GM12875 (cell line): ENCODE measurements at regions not wholly inside any gene's neighbourhood (a gene's known extent, or its start where the extent isn't known, plus 50 kb on each side); places are given as distances from the start of the nearest gene placed in this dataset.
"Not testable (repeated sequence)": the region's sequence is repeated elsewhere in the genome, so short reads cannot be mapped to it uniquely, and the experiment has no call there.

Experiments
- H3K4me3 ChIP-seq: one replicate; pipeline ENCODE4 v1.5.1; 2011; ENCODE audit warnings: low read depth, low read length, control low read depth
- TF ChIP-seq, protein P1 (sequence below): IDR thresholded peaks from 2 replicates; pipeline ENCODE4 v1.5.1; 2011; ENCODE audit warnings: low read depth, mild to moderate bottlenecking, control low read depth, inconsistent platforms, low read length, moderate library complexity, borderline replicate concordance; ENCODE audit not compliant: insufficient read depth

DNA sequence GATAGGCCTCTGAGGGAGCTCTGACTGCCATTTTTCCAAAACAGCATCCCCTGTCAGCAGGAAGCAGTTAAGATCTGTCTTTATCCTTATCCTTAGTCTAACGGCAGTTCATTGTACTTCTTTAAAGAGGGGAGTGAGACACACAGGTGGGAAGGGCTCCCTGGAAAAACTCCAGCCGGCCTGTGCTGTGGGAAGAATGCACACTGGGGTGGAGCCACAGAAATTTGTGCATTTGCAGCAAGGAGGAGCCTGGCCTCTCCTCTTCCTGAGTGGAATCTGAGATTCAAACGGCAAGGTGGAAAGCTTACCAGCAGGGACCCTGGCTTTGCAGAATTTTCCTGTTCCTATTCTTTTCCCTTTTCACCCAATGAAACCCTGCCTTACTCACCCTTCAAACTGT lies 1209.4 kb downstream of the ROBO2 start:
- TF ChIP-seq, protein P1, sequence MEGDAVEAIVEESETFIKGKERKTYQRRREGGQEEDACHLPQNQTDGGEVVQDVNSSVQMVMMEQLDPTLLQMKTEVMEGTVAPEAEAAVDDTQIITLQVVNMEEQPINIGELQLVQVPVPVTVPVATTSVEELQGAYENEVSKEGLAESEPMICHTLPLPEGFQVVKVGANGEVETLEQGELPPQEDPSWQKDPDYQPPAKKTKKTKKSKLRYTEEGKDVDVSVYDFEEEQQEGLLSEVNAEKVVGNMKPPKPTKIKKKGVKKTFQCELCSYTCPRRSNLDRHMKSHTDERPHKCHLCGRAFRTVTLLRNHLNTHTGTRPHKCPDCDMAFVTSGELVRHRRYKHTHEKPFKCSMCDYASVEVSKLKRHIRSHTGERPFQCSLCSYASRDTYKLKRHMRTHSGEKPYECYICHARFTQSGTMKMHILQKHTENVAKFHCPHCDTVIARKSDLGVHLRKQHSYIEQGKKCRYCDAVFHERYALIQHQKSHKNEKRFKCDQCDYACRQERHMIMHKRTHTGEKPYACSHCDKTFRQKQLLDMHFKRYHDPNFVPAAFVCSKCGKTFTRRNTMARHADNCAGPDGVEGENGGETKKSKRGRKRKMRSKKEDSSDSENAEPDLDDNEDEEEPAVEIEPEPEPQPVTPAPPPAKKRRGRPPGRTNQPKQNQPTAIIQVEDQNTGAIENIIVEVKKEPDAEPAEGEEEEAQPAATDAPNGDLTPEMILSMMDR, result no peak

DNA sequence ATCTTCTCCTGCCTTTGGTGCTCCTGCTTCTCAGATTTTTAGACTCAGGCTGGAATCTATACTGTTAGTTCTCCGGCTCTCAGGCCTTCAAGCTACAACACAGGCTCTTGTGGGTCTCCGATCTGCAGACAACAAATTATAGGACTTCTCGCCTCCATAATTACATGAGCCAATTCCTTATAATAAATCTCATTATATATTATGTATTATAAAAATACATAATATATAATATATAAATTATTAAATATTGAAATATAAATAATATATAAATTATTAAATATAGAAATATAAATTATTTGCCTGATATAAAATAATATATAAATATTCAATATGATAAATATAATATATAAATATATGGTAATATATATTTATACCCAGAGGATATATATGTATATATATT lies 1214.0 kb downstream of the ROBO2 start:
- H3K4me3 ChIP-seq, result no peak overlapping the region
- TF ChIP-seq, protein P1, result no peak

More for the DNA sequence above, 1209.4 kb downstream of the ROBO2 start:
- H3K4me3 ChIP-seq, result no peak overlapping the region

DNA sequence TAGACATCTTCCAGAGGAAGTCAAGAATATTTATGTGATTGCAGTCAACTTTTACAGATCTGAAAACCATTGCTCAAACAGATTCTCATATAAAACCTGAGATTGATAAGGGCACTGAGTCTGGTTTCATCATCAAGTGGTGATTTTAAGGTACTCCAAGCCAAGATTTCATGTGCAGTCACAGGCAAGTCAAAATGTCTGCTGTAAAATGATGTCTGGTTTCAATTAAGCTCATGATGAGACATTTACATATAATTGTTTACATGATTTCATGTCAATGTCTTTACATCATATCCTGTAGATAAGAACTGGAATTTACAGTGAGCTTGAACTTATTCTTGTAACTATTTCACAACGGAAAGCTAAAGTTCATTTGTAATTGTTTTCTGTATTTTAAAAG lies 1215.5 kb downstream of the ROBO2 start:
- TF ChIP-seq, protein P1, result no peak
- H3K4me3 ChIP-seq, result no peak overlapping the region

DNA sequence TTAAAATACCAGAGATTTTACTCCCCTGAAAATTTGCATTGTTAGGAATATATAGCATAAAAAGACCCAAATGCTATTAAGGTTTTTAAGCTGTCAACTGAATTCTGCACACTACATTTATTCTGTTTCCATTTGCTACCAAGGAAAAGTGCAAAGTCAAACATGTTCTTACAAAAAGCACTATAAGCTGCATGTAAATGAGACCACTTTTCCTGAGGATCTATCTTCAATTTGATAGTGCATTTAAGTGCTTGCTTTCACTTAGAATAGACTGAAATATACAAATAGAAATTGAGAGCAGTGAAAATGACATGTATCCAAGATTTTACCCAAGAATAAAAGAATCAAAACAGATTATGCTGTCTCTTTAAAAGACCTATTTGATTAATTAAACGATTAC lies 1216.2 kb downstream of the ROBO2 start:
- TF ChIP-seq, protein P1, result no peak
- no peak overlapping the region for H3K4me3 ChIP-seq

DNA sequence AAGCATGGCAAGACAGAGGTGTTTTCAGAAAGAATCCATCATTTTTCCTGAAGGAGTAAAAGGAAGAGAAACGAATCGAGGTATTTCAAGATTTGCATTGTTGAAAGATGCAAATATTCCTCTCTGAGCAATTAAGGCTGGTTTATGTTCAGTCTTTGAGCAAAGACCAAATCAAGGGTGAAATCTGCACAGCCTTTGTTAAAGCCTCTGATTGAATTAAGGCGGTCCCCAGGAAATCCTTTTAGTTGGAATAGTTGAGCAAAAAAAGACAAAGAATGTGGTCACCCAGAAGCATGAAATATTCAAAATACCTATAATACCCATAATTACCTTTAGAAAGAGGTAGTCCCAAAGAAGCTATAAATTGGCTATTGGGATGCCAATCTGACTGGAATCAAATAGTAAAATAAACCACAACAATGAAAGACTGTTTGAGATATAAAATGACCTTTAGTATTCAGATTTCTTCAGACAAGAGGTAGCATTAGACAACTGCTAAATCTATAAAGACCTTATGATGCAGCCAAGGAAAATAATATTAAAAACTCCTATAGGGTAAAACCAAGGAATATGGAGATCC lies 1218.1 kb downstream of the ROBO2 start:
- TF ChIP-seq, protein P1, result no peak
- H3K4me3 ChIP-seq, result no peak overlapping the region

DNA sequence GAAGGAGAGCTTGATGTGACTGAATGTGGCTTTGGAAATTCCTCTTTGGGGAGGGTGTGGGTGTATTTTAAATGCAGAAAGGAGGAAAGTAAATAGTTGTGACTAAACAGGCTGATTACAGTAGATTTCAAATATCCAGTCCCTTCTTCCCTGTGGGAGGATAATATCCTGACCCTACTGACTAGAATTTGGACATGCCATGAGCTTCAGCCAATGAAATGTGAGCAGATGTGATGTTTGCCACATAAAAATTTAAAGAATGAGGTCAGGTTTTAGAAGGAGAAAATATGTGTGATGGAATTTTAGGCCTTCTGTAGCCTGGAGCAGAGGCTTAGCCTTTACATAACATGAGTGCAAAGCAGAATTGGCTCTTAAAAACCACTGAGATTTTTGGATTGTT lies 1218.9 kb downstream of the ROBO2 start:
- no peak overlapping the region for H3K4me3 ChIP-seq
- TF ChIP-seq, protein P1, result no peak

DNA sequence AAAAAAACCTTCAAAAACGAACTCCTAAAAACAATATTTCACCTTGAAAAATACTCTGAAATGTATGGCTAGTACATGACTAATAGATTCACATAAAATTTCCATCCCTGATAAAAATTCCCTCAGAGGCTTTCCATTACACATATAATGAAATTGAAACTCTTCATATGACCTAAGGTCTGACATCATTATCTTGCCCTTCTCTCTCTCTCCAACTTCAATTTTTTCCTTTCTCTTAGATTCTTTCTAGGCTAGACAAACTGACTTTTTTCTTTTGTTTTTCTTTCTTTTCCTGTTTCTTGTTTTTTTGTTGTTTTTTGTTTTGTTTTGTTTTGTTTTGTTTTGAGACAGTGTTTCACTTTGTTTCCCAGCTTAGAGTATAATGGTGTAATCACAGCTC lies 1220.5 kb downstream of the ROBO2 start:
- TF ChIP-seq, protein P1, result no peak
- H3K4me3 ChIP-seq, result no peak overlapping the region

DNA sequence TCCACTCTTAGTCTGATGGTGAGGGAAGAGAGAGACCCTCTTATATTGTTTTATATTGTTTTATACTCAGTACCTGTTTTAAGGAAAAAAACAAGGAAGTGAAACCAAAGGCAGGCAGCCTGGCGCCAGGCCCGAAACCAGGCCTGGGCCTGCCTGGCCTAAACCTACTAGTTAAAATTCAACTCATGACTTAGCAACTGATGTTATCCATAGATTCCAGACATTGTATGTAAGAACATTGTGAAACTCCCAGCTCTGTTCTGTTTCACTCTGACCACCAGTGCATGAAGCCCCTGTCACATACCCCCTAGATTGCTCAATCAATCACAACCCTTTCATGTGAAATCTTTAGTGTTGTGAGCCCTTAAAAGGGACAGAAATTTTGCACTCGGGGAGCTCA lies 1226.7 kb downstream of the ROBO2 start:
- H3K4me3 ChIP-seq, result not testable (repeated sequence)
